Body of pancreas (tissue), 4 donors: ENCODE measurements at regions not wholly inside any gene's neighbourhood (a gene's known extent, or its start where the extent isn't known, plus 50 kb on each side); places are given as distances from the start of the nearest gene placed in this dataset.

Source experiments
- CTCF ChIP-seq, 7 experiments: fragments of 450-650 bp in 4 of 7; fragments of 200-600 bp in 3 of 7; sonication (generic) in 3 of 7; IDR thresholded peaks; one replicate each; pipeline ENCODE4 v1.5.1; 2016 to 2019; ENCODE audit warnings: antibody characterized with exemption in 7 of 7
- POLR2A ChIP-seq, 3 donors: fragments of 450-650 bp; IDR thresholded peaks; one replicate each; pipeline ENCODE4 v1.6.1; 2016; ENCODE audit warnings: antibody characterized with exemption in 3 of 3, mild to moderate bottlenecking in 2 of 3

- TF ChIP-seq CTCF (IDR thresholded peaks at IDR 0.05) (no peak), POLR2A (IDR thresholded peaks at IDR 0.05) (no peak)
Measured at GRCh38 chr10:2659660-2660209, 407.6 kb upstream of the PFKP start.
